Ramos (cell line): ENCODE measurements at regions not wholly inside any gene's neighbourhood (a gene's known extent, or its start where the extent isn't known, plus 50 kb on each side); places are given as distances from the start of the nearest gene placed in this dataset.
"Not testable (repeated sequence)": the region's sequence is repeated elsewhere in the genome, so short reads cannot be mapped to it uniquely, and the experiment has no call there.

Experiments used
- in situ Hi-C: fragments of 300-500 bp; cut with MboI; formaldehyde crosslinking; loops from one replicate; pipeline ENCODE4 v1.14.3; 2022; ENCODE audit warnings: low sequenced_read_pairs; ENCODE audit not compliant: unreplicated experiment

DNA sequence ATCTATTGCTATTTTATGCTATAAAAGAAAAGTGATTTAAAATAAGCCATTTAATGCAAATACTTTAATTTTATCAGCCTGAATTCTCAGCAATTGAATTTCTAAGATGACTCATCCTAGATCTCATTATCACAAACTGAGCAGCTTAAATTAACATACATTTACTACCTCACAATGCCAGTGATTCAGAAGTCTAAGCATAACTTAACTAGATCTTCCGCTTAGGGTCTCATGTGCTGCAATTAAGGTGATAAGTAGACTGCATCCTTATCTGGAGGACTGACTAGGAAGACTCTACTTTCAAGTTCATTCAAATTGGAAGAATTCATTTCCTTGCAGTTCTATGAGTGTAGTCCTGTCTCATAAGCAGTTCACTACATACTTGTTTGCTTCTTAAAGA is 286.6 kb downstream of the COL11A1 start:
- in situ Hi-C loops = no loop called here

DNA sequence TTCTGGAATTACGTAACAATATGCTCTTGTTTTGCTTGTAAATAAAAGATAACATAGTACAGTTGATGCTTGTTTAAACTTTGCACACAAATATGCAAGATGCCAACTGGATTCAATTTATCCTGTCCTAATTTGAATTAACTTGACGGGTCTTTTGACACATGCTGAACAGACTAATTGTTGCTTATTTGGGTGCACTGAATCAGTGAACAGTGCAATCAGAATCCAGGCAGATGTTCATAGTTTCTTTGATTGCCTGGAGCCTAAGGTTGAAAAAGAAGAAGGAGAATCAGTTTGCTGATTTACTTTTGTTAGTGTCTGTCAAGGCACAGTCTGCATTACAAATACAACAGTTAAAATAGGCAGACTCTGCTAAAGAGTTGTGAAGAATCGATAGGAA is 307.9 kb downstream of the COL11A1 start:
- in situ Hi-C loops = no loop called here

DNA sequence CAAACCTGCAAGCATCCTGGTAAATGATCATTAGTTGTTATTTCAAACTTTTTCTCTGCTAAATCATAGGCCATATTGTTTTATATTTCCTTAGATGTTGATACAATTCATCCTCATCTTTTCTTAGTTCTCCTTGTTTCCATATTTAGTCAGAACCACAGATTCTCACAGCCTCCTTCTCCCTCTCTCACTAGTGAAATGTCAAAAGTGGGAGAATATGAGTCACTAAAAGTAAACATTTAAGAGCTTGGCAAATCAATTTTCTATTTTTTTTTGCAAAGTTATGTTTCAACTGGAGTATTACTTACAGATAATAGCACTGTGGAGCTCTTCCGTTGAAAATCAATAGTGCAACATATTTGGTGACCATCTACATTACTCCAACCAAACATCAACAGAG is 308.8 kb downstream of the COL11A1 start:
- in situ Hi-C loops = no loop called here

DNA sequence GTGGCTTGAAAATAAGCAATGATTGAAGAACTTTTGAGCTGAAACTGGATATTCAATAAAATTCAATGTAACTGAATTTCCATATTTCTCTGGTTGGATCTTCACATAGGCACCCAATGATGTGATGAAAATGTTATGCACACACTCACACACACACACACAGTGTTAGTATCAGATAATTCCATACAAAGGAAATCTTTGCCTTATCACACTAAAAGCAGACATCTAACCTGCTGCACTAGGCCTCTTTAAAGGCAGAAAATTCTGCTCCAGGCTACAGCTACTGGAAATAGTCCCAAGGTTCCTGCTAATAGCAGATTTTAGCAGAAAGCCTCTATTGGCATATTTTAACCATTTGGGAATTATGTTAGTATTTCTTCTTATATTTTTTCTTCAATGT is 309.6 kb downstream of the COL11A1 start:
- in situ Hi-C loops = no loop called here

DNA sequence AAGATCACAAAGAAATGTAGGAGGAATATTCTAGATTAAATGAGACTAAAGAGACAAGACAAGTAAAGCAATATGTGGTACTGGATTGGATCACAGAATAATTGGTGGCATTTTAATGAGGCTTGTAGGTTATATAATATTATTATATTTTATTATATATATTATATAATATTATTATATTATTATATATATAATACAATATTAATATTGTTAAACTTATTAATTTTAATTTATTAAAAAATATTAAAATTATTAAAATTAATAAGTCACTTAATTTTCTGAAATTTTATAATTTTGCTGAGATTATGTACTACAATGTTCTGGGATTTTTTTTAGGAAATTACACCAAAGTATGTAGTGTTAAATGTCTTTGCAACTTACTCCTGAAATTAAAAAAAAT is 311.9 kb downstream of the COL11A1 start:
- in situ Hi-C loops = no loop called here

DNA sequence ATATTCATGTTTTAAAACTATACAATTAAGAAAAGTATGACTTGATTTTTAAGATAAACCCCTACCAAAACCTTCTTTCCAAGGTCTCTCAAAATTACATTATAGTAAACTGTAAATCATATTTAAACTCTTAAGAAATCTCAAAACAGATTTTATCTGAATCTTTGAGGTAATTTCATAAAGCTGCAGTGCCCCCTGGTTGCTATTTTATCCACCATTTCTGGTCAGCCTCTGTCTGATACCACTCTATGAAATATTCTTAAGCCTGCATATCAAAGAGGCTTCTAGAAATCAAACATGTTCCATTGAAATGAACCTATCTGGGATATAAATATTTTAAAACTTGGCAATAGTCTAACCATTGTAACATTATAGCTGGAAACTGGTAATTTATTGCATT is 317.3 kb downstream of the COL11A1 start:
- in situ Hi-C loops = no loop called here

DNA sequence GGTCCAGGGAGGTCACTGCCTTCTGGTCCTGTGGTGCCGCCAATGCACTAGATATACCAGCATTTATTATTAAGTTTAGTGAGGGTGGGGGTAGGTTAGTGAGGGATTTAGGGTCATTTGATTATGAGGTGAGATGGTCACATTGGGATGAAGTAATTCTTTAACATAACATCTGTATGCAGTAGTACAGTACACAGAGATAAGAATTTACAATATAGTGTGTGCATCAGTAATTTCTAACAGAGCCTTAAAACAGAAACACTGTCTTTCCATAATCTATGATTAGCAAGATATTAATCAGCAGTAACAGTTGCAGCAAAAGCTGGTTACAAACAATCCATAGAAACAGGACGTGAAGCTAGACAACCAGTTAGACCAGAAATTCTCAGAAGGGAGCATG is 318.4 kb downstream of the COL11A1 start:
- in situ Hi-C loops = not testable (repeated sequence)

DNA sequence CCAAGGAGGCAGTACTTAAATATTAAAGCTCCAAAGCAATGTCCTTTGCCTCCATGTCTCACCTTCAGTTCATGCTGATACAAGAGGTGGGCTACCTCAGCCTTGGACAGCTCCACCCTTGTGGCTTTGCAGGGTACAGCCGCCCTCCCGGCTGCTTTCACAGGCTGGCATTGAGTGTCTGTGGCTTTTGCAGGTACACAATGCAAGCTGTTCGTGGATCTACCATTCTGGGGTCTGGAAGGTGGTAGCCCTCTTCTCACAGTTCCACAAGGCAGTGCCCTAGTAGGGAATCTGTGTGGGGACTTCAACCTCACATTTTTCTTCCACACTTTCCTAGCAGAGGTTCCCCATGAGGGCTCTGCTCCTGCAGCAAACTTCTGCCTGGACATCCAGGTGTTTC is 324.8 kb downstream of the COL11A1 start:
- in situ Hi-C loops = no loop called here

DNA sequence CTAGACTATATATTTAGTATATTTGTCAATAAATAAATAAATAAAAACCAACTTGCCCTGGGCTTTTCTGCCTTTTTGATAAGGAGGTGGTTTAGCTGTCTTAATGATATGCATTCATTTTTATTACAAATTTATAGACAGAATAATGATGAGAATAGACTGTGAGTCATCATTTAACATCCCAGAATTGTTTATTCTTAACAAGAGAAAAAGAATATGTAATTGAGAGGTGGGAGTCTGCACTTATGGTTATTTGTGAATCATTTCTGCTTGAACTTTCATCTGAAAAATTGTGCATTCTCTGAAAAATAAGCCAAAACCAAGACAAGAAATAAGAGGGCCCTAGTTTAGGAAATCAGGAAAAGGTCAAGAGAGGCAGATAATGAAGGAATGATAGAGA is 326.2 kb downstream of the COL11A1 start:
- in situ Hi-C loops = no loop called here

DNA sequence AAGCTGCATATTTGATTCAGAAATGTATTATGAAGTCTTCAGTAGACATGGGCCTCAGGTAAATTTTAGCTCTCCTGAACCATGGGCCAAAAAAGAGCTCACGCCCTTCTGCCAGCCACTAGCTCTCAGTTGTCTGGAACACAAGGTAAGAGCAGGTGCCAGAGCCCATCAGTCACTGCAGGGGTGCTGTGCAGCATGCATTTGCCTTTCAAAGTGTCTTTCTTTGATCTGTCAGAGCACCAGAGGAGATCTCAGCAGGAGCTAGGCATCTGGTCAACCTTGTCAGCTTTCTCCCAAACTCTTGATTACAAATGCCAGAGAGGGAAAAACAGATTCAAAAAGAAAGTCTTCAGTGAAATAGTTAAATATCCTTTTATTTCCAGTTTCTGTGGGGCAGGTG is 332.3 kb downstream of the COL11A1 start:
- in situ Hi-C loops = no loop called here

DNA sequence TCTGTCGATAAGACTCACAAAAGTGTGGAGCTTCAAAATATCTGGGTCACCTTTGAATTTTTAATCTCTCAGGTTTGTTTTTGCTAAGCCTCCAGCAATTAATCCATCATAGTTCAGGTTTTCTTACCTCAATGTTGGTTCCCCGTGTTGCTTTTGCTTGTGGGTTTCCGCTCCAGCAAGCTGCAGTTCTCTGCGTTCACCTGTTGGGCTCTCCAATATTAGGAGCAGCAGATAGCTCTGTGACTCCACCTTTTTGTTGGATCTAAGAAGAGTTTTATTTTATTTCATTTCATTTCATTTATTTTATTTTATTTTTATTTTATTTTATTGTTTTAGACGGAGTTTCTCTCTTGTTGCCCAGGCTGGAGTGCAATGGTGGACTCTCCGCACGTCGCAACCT is 335.5 kb downstream of the COL11A1 start:
- in situ Hi-C loops = no loop called here

DNA sequence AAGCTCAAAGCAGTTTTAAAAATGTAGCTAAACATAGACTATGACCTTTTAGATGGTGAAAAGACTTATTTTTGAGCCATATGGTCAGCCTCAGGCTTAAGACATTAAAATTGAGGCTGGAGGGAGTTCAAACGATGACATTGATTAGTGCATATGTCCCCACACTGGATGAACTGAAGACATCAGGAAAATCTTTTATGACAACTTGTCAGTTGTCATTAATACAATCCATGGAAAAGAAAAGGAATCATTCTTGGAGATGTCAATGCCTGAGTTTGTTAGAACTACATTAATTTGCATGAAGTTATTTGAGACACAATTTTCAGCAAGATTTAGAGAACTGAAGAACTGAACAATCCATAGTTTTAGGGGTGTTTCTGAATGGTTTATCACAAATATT is 349.9 kb downstream of the COL11A1 start:
- in situ Hi-C loops = no loop called here

DNA sequence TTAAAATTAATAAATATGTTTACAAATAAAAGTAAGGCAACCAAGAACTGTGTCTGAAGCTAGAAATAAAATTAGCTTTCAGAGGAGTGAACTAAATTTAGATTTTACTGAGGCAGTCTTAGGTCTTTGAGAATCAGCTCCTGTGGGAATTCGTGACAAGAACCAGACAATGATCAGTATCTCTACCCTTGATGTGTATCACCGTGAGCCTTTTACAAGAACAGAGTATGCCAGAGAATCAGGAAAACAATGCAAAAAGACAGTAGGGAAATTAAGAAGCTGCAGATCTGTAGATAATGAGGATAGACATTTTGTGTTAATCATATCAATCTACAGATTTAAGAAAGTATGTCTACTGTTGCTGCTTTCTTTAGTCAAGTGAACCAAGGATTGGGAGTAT is 351.0 kb downstream of the COL11A1 start:
- in situ Hi-C loops = no loop called here

DNA sequence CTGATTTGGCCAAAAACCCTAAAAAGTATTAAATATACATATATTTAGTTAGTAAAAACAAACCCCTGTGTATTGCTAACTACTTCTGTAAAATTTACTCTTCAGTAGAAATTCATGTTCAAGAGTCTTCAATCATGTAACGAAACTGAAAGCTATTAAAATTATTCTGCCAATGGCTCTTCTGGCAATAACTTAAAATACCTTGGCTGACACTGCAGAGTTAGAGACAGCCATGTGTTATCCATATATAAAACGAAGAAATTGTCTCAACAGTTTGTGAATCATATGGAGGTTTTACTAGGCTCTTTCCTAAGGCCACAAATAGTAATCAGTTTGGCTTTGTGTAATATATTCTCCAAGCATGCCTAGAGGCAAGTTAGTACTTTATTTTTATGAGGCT is 357.2 kb downstream of the COL11A1 start:
- in situ Hi-C loops = no loop called here

DNA sequence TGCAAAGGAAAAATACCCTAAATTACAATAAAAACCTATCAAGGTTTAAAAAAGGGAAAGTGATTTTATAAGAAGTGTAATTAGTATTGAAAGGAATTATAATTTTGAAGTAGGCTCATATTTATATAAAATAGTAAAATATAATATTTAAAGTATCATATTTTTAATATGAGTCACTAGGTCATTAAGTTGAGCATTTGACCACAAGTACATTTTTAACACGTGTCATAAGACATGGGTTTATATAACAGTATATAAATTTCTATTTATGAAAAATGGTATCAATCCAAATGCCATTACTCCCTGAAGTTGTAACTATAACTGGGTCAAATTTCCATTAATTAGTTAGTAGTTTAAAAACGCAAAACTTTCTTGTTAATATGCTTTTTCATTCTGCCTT is 365.9 kb downstream of the COL11A1 start:
- in situ Hi-C loops = no loop called here

DNA sequence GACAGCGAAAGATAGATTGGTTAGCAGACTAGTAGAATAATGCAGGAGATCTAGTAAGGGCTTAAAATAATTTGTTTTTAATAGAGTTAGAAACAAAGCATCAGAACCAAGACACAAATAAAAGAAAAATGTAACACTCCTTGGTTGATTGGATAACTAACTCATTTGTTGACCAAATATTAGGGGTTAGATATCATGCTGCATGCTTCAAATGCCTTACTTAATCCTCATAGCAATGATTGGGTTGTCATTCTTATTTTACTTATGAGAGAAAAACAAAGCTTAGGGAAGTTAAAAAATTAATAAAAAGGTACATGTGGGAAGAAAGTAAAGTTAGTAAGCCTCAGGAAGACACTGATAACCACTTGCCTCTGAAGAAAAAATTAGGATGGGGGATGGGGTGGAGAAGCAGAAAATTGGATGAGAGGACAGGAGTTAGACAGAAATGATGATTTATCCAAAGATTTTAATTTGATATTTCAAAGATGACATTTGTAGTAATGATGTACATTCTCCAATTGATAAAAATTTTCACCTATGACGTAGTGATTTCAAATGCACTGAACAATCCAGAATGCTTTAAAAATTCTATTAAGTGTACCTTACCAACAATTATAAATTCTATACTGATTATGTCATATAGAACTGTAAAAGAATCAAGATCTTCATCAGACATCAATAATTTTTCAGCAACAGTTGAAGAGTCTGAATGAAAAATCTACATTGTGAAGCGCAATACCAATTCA is 374.7 kb downstream of the COL11A1 start:
- in situ Hi-C loops = no loop called here

DNA sequence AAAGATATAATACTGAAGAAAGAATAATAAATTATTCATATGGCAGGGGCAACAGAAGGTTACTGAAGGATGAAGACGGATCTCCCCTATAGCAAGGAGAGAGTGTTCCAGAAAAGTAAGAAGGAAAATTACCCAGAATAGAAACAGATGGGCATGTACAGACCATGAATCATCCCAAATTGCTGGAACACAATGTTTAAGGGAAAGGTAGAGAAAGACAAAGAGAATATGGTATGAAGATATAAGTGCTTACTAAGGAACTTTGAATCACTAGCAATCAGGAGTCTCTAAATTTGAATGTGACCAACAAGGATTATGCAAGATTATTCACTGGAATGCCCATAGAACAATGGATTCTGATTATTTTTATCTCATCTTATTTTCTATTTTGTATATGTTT is 375.4 kb downstream of the COL11A1 start:
- in situ Hi-C loops = no loop called here

DNA sequence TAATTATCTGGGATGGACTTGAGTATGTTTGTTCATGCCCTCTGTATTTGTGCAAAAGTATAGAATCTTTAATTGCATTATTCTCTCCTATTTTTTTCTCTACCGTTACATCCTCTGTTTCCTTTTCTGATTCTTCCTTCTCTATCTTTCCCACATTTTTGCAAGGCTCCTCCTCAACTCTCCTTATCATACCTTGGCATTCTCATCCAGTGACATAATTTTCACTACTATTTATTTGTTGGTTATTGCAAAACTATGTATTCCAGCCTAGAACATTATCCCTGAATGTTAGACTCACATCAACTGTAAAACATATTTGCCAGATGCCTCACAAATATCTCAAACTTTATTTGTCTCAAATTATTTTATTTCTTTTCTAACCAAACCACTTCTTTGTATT is 381.9 kb downstream of the COL11A1 start:
- in situ Hi-C loops = no loop called here

DNA sequence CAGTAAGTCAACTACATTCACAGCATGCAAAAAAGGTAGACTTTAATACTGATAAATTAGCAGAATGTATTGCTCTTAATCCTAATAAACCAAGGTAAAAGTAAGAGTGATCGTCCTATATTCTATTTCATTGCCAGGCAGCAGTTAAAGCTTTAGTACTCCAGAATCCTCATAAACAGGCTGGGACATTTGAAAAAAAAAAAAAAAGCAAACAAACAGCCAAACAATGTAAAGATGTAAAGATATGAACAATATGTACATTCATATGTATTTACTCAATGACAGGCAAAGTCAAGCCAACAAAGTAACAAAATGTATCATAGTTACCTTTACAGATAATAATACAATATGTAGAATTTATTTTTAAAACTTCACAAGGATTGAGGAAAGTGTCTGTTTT is 383.6 kb downstream of the COL11A1 start:
- in situ Hi-C loops = no loop called here

DNA sequence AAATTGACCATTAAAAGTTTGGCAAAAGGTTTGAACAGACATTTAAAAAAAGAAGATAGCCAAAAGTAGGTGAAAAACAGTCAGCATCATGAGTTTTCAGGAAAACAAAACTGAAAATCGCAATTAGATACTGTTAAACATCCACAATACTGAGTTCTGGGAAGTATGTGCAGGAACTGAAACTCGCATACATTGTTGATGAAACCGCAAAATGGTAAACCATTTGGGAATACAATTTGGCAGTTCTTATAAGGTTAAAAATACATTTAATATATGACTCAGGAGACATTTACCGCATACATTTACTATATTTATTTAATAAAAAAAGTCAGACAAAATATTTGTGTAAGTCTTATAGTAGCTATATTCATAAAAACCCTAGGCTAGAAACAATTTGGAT is 393.2 kb downstream of the COL11A1 start:
- in situ Hi-C loops = no loop called here

DNA sequence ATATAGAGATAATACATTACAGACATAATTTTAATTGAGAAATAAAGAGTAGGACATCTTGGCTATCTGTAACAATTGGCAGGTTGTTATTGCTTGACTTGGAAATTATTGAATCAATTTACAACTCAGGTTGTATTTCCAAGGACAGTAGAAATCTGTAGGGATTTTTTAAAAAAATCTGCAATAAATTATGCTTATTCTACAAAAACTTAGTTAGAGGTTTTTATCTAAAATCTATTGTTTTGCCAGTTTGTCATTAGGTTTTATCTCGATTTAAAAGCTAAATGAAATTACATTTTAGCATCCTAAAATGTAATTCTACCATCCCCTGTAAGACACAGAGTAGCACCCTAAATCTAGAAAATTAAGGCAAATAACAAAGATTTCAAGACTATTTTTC is 408.8 kb downstream of the COL11A1 start:
- in situ Hi-C loops = no loop called here

DNA sequence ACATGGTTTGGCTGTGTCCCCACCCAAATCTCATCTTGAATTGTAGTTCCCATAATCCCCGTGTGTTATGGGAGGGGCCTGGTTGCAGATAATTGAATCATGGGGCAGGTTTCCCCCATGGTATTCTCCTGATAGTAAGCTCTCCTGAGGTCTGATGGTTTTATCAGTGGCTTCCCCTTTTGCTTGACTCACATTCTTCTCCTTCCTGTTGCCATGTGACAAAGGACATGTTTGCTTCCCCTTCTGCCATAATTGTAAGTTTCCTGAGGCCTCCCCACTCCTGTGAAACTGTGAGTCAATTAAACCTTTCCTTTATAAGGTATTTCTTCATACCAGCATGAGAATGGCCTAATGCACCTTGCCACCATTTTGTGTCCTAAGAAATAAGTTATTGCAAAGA is 415.0 kb downstream of the COL11A1 start:
- in situ Hi-C loops = no loop called here

DNA sequence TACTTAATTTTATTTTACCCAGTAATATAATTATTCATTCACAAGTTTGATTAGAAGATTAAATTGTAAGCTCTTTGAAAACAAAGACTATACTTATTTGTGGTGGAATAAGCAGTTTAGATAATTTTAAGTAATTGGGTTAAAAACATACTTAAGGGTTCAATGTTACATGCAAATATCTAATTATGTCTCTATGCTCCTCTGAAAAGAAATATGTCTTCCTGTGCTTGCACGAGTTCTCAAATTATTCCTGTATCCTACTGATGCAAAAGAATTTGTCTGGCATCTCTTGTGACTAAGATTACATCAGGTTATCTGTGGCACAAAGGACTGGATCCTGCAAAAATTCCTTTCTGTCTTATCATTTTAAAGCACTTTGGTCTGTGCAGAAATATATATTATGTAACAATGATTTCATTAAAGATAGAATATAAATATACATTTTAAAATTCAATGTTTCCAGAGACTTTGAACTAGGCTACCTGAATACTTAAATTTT is 416.7 kb downstream of the COL11A1 start:
- in situ Hi-C loops = no loop called here
